Activated T-cell treated with anti-CD3 and anti-CD28 coated beads, Interleukin-2, amount 50 U/mL, for 48 hours (primary cell): ENCODE measurements at regions not wholly inside any gene's neighbourhood (a gene's known extent, or its start where the extent isn't known, plus 50 kb on each side); places are given as distances from the start of the nearest gene placed in this dataset.
"Not testable (repeated sequence)": the region's sequence is repeated elsewhere in the genome, so short reads cannot be mapped to it uniquely, and the experiment has no call there.

ENCODE experiments used
- DNase-seq, 2 experiments: peaks; one replicate each; pipeline ENCODE4 v3.0.0-alpha.2; 2020

GRCh38 chr6:121596441-121596840, 161.0 kb downstream of the GJA1 start:
- DNase-seq: no peak

GRCh38 chr6:121597654-121598053, 162.2 kb downstream of the GJA1 start:
- DNase-seq: no peak

GRCh38 chr6:121599331-121599730, 163.9 kb downstream of the GJA1 start:
- DNase-seq: not testable (repeated sequence)

- no peak for DNase-seq
These were observed 165.1 kb downstream of the GJA1 start for GRCh38 chr6:121600389-121601168.

- no peak for DNase-seq
These were observed 168.0 kb downstream of the GJA1 start for GRCh38 chr6:121603486-121603885.

- no peak for DNase-seq
These were observed 172.3 kb downstream of the GJA1 start for GRCh38 chr6:121607721-121608120.

GRCh38 chr6:121608270-121608669, 172.8 kb downstream of the GJA1 start:
- DNase-seq: no peak

- DNase-seq: no peak
These were observed 173.8 kb downstream of the GJA1 start for GRCh38 chr6:121609281-121609680.

GRCh38 chr6:121612927-121613326, 177.5 kb downstream of the GJA1 start:
- DNase-seq: no peak

GRCh38 chr6:121614115-121614514, 178.7 kb downstream of the GJA1 start:
- no peak for DNase-seq

GRCh38 chr6:121615493-121615892, 180.0 kb downstream of the GJA1 start:
- DNase-seq: no peak

- DNase-seq: no peak
These were observed 181.0 kb downstream of the GJA1 start for GRCh38 chr6:121616406-121616805.

- no peak for DNase-seq
These were observed 181.9 kb downstream of the GJA1 start for GRCh38 chr6:121617388-121617787.

GRCh38 chr6:121619013-121619412, 183.6 kb downstream of the GJA1 start:
- DNase-seq: no peak

GRCh38 chr6:121619987-121620740, 184.7 kb downstream of the GJA1 start:
- DNase-seq: no peak

- DNase-seq: no peak
These were observed 192.3 kb downstream of the GJA1 start for GRCh38 chr6:121627761-121628160.

GRCh38 chr6:121630716-121631115, 195.3 kb downstream of the GJA1 start:
- no peak for DNase-seq

GRCh38 chr6:121631752-121632151, 196.3 kb downstream of the GJA1 start:
- DNase-seq: not testable (repeated sequence)

- DNase-seq: no peak
These were observed 197.9 kb downstream of the GJA1 start for GRCh38 chr6:121633309-121633708.

- not testable (repeated sequence) for DNase-seq
These were observed 199.1 kb downstream of the GJA1 start for GRCh38 chr6:121634586-121634985.

- DNase-seq: no peak
These were observed 199.9 kb downstream of the GJA1 start for GRCh38 chr6:121635355-121635754.

- not testable (repeated sequence) for DNase-seq
These were observed 200.8 kb downstream of the GJA1 start for GRCh38 chr6:121636217-121636616.

GRCh38 chr6:121639021-121639420, 203.6 kb downstream of the GJA1 start:
- no peak for DNase-seq

- DNase-seq: no peak
These were observed 205.7 kb downstream of the GJA1 start for GRCh38 chr6:121641158-121641557.
